WTC11 (cell line): ENCODE measurements at regions not wholly inside any gene's neighbourhood (a gene's known extent, or its start where the extent isn't known, plus 50 kb on each side); places are given as distances from the start of the nearest gene placed in this dataset.

Experiments used
- ZNF138 ChIP-seq: sonication (generic); formaldehyde crosslinking; conservative IDR thresholded peaks from 2 replicates; pipeline ENCODE4 v1.8.1; 2022; ENCODE audit warnings: mild to moderate bottlenecking, moderate library complexity, missing genetic modification reagents
- ZNF263 ChIP-seq: sonication (generic); formaldehyde crosslinking; IDR thresholded peaks from 2 replicates; pipeline ENCODE4 v1.8.1; 2022; ENCODE audit warnings: low read depth, mild to moderate bottlenecking, moderate library complexity, missing genetic modification reagents
- TF ChIP-seq, protein P1 (sequence below): sonication (generic); formaldehyde crosslinking; IDR thresholded peaks from 2 replicates; pipeline ENCODE4 v1.8.1; 2023; ENCODE audit warnings: mild to moderate bottlenecking, missing genetic modification reagents, moderate library complexity

GRCh38 chr4:166512267-166512666, 639.2 kb downstream of the TLL1 start:
- TF ChIP-seq ZNF263 (no peak), ZNF138 (CRISPR knock-in tag) (no peak)
- TF ChIP-seq, protein P1, sequence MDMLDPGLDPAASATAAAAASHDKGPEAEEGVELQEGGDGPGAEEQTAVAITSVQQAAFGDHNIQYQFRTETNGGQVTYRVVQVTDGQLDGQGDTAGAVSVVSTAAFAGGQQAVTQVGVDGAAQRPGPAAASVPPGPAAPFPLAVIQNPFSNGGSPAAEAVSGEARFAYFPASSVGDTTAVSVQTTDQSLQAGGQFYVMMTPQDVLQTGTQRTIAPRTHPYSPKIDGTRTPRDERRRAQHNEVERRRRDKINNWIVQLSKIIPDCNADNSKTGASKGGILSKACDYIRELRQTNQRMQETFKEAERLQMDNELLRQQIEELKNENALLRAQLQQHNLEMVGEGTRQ (CRISPR knock-in tag) = no peak
